Erythroblast (primary cell): ENCODE measurements at regions not wholly inside any gene's neighbourhood (a gene's known extent, or its start where the extent isn't known, plus 50 kb on each side); places are given as distances from the start of the nearest gene placed in this dataset.

ENCODE experiments used
- GATA1 ChIP-seq: IDR thresholded peaks from 2 replicates; pipeline ENCODE4 v1.6.1; 2011; ENCODE audit warnings: low read depth, mild to moderate bottlenecking, control low read depth, low read length, moderate library complexity
- POLR2A ChIP-seq: IDR thresholded peaks from 2 replicates; pipeline ENCODE4 v1.6.1; 2011; ENCODE audit warnings: mild to moderate bottlenecking, low read length

- TF ChIP-seq POLR2A (no peak), GATA1 (no peak)
Measured at GRCh38 chr7:108973075-108973474, 403.4 kb downstream of the DNAJB9 start.
